ENCODE measurements at regions not wholly inside any gene's neighbourhood (a gene's known extent, or its start where the extent isn't known, plus 50 kb on each side); places are given as distances from the start of the nearest gene placed in this dataset.

GRCh38 chr6:126540161-126540560 is 200.2 kb downstream of the CENPW start:
- TF ChIP-seq YY1 (tag by site-specific recombination; IDR thresholded peaks at IDR 0.05) (no peak), ZNF324 (tag by site-specific recombination; IDR thresholded peaks at IDR 0.05) (no peak), ZBTB10 (tag by site-specific recombination; IDR thresholded peaks at IDR 0.05) (no peak), ZNF639 (tag by site-specific recombination; IDR thresholded peaks at IDR 0.05) (no peak), IKZF3 (tag by site-specific recombination; IDR thresholded peaks at IDR 0.05) (no peak), ZNF791 (tag by site-specific recombination; IDR thresholded peaks at IDR 0.05) (no peak), ZNF629 (tag by site-specific recombination; IDR thresholded peaks at IDR 0.05) (no peak), ZNF239 (tag by site-specific recombination; IDR thresholded peaks at IDR 0.05) (no peak)
- TF ChIP-seq, protein P1, sequence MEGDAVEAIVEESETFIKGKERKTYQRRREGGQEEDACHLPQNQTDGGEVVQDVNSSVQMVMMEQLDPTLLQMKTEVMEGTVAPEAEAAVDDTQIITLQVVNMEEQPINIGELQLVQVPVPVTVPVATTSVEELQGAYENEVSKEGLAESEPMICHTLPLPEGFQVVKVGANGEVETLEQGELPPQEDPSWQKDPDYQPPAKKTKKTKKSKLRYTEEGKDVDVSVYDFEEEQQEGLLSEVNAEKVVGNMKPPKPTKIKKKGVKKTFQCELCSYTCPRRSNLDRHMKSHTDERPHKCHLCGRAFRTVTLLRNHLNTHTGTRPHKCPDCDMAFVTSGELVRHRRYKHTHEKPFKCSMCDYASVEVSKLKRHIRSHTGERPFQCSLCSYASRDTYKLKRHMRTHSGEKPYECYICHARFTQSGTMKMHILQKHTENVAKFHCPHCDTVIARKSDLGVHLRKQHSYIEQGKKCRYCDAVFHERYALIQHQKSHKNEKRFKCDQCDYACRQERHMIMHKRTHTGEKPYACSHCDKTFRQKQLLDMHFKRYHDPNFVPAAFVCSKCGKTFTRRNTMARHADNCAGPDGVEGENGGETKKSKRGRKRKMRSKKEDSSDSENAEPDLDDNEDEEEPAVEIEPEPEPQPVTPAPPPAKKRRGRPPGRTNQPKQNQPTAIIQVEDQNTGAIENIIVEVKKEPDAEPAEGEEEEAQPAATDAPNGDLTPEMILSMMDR (tag by site-specific recombination; IDR thresholded peaks at IDR 0.05), result no peak

Measured in HEK293 (cell line).